ENCODE measurements at regions not wholly inside any gene's neighbourhood (a gene's known extent, or its start where the extent isn't known, plus 50 kb on each side); places are given as distances from the start of the nearest gene placed in this dataset.

- Mint-ChIP-seq H3K36me3 (ENCODE audit: unreplicated experiment) (no peaks in the 10 kb centered on the region), H3K4me3 (ENCODE audit: unreplicated experiment) (no peak overlapping the region), H3K9me3 (ENCODE audit: unreplicated experiment) (no peaks in the 10 kb centered on the region), H3K27me3 (ENCODE audit: unreplicated experiment) (no peaks in the 10 kb centered on the region), H3K27ac (ENCODE audit: unreplicated experiment) (no peak overlapping the region), H3K4me1 (ENCODE audit: low read depth, unreplicated experiment) (peaks cover 10% of the 10 kb centered on the region)
- no peak for DNase-seq
- no peak for TF ChIP-seq CTCF (IDR thresholded peaks at IDR 0.05; ENCODE audit: partially characterized antibody, unreplicated experiment)
These were observed 605.7 kb downstream of the DACH1 start for GRCh38 chr13:71261256-71261655.

GRCh38 chr13:71260246-71260645 lies 606.8 kb downstream of the DACH1 start:
- TF ChIP-seq CTCF (IDR thresholded peaks at IDR 0.05; ENCODE audit: partially characterized antibody, unreplicated experiment): no peak
- Mint-ChIP-seq H3K4me3 (ENCODE audit: unreplicated experiment) (no peak overlapping the region), H3K9me3 (ENCODE audit: unreplicated experiment) (no peaks in the 10 kb centered on the region), H3K4me1 (ENCODE audit: low read depth, unreplicated experiment) (peaks cover 7% of the 10 kb centered on the region), H3K27me3 (ENCODE audit: unreplicated experiment) (no peaks in the 10 kb centered on the region), H3K27ac (ENCODE audit: unreplicated experiment) (no peak overlapping the region), H3K36me3 (ENCODE audit: unreplicated experiment) (no peaks in the 10 kb centered on the region)
- no peak for DNase-seq

- DNase-seq: no peak
- Mint-ChIP-seq H3K36me3 (ENCODE audit: unreplicated experiment) (no peaks in the 10 kb centered on the region), H3K4me1 (ENCODE audit: low read depth, unreplicated experiment) (no peaks in the 10 kb centered on the region), H3K4me3 (ENCODE audit: unreplicated experiment) (no peak overlapping the region), H3K27ac (ENCODE audit: unreplicated experiment) (no peak overlapping the region), H3K9me3 (ENCODE audit: unreplicated experiment) (no peaks in the 10 kb centered on the region), H3K27me3 (ENCODE audit: unreplicated experiment) (peaks cover 2% of the 10 kb centered on the region)
- no peak for TF ChIP-seq CTCF (IDR thresholded peaks at IDR 0.05; ENCODE audit: partially characterized antibody, unreplicated experiment)
These were observed 611.4 kb downstream of the DACH1 start for GRCh38 chr13:71255633-71256032.

- no peak for TF ChIP-seq CTCF (IDR thresholded peaks at IDR 0.05; ENCODE audit: partially characterized antibody, unreplicated experiment)
- no peak overlapping the region for H3K4me3 Mint-ChIP-seq (ENCODE audit: unreplicated experiment)
- DNase-seq: no peak
- H3K27me3 Mint-ChIP-seq (ENCODE audit: unreplicated experiment): peaks cover 2% of the 10 kb centered on the region
- H3K36me3 Mint-ChIP-seq (ENCODE audit: unreplicated experiment): no peaks in the 10 kb centered on the region
- H3K4me1 Mint-ChIP-seq (ENCODE audit: low read depth, unreplicated experiment): peaks cover 3% of the 10 kb centered on the region
- no peak overlapping the region for H3K27ac Mint-ChIP-seq (ENCODE audit: unreplicated experiment)
- H3K9me3 Mint-ChIP-seq (ENCODE audit: unreplicated experiment): no peaks in the 10 kb centered on the region
These were observed 612.6 kb downstream of the DACH1 start for GRCh38 chr13:71254384-71254783.

GRCh38 chr13:71252184-71252704 lies 614.8 kb downstream of the DACH1 start:
- Mint-ChIP-seq H3K4me1 (ENCODE audit: low read depth, unreplicated experiment) (peaks cover 3% of the 10 kb centered on the region), H3K27ac (ENCODE audit: unreplicated experiment) (no peak overlapping the region), H3K4me3 (ENCODE audit: unreplicated experiment) (no peak overlapping the region), H3K27me3 (ENCODE audit: unreplicated experiment) (peaks cover 2% of the 10 kb centered on the region), H3K36me3 (ENCODE audit: unreplicated experiment) (no peaks in the 10 kb centered on the region), H3K9me3 (ENCODE audit: unreplicated experiment) (no peaks in the 10 kb centered on the region)
- no peak for TF ChIP-seq CTCF (IDR thresholded peaks at IDR 0.05; ENCODE audit: partially characterized antibody, unreplicated experiment)
- no peak for DNase-seq
